NCI-H1105 treated with DMSO at 0.1 percent for 48 hours (cell line): ENCODE measurements at regions not wholly inside any gene's neighbourhood (a gene's known extent, or its start where the extent isn't known, plus 50 kb on each side); places are given as distances from the start of the nearest gene placed in this dataset.
"Not testable (repeated sequence)": the region's sequence is repeated elsewhere in the genome, so short reads cannot be mapped to it uniquely, and the experiment has no call there.

Experiments
- DNase-seq: peaks from one replicate; lab custom pipeline; 2025; lab: John Stamatoyannopoulos, UW

DNA sequence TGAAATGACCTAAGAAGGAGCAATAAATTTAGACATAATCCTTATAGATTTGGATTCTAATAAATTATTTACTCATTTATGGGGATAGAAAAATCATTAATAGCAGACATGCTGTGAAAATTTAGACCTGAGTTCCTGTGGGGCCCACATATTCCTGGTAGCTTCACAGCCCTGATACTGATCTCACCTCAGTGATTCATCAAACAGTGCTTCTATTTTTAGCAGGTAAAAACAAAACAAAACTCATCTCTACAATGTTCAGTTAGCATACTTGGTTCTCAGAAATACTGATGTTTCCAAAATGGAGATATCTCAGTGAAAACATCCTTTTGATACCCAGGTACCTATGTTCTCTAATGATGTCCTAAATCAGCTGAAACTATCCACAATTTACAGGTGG lies 841.1 kb upstream of the SORCS1 start:
- no peak for DNase-seq

DNA sequence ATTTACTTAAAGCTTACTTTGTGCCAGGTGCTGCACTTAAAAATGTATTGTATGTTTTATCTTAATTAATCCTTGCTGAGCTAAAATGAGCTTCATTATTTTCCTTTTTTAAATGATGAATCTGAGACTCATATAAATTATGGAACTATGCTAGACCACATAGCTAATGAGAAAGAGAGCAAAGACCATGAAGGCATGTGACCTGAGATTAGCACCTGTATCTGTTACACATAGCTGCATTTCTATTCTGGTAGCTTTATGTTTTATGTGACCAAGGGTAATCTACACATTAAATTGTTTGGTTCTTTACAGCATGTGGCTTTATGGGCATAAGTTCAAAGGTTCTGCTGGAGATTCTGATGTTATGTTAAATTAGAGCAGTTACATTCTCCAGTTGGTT lies 839.1 kb upstream of the SORCS1 start:
- no peak for DNase-seq

DNA sequence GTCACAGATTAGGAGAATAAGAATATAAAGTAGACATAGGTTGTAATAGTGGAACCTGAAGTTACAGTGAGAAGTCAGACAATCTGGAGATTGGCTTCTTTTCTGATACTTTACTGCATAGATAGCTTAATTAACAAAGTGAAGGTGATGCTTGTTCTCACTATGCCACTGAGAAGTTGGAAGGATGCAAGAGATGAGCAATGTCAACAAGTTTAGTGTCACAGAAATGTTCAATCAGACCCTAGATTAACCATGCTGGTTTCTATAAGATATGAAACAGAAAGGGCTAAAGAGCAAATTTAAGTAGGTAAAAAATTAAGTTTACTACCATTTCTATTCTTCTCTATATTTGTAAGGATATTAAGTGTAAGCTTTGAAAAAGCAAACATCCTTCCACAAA lies 838.6 kb upstream of the SORCS1 start:
- DNase-seq, result no peak

DNA sequence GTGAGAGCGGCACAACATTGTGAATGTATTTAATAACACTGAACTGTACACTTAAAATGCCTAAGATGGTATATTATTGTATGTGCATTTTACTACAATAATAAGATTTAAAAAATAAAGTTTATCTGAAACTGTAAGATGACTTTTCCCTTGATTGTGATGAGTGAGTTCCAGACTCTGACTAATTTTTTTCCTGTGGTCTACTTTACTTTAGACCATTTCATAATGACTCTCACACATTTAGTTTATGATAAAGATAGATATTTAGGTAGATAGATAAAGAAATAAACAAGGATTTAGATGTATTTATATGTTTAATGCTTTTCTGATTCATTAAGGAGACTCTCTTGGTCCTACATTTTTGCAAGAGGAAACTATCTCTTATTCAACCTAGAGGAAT lies 835.9 kb upstream of the SORCS1 start:
- no peak for DNase-seq

DNA sequence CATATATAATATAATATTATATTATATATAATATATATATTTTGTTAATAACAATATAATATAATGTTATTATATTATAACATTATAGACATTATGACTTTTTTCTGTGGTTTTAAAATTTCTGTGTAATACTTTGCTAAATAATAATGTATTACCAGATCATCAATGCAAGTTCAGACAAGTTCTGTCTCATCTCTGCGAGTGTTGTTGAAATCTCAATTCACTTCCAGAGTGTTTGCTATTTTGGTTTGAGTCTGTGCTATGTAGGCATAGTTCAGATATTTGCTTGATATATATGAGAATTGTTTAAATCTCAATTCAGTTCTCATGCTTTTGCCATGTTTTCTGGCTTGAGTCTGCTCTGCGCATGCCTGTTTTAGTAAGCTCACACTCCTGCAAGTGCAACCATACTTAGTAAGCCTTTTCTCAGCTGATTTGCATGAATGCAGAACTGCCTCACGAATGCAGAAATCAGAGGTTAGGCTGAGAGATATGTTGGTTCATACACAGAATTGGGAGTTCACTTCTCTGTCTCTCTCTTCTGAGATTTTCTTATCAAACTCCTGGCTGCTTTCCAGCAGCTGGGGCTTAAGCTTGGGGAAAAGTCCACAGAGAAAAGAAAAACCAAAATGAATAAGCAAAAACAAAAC lies 830.2 kb upstream of the SORCS1 start:
- DNase-seq, result no peak

GRCh38 chr10:107986571-107986970 lies 822.1 kb upstream of the SORCS1 start:
- no peak for DNase-seq

- DNase-seq, result no peak
These were observed 820.1 kb upstream of the SORCS1 start for GRCh38 chr10:107984581-107984980.

GRCh38 chr10:107984149-107984548 lies 819.6 kb upstream of the SORCS1 start:
- no peak for DNase-seq

DNA sequence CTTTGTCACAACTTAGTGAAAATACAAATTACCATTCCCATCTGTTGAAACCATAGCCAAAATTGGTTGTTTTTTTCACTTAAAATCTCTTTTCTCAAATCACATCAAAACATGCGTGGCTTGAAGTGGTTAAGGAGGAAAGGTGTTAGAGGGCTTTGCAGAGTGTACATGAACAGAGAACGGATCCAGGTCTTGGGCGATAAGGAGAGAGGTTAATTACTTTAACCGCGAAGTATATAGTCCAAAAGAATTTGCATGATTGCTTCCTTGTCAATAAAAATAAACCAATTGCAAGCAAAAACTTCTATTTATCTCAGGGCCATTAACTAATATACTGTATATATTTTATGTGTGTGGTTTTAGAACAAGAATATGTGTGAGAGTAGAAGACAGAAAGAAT lies 813.9 kb upstream of the SORCS1 start:
- no peak for DNase-seq

DNA sequence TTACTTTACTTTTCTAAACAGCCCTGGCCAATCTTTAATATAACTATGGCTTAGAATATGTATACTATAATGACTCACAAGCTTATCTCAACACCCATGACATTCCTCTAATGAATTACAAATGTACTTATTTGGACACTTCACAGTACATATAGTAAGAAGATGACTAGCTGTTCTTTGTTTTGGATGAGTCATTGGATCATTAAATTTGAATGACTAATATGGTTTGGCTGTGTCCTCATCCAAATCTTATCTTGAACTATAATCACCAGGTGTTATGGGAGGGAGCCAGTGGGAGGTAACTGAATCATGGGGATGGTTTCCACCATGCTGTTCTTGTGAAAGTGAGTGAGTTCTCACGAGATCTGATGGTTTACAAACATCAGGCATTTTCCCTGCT lies 807.5 kb upstream of the SORCS1 start:
- no peak for DNase-seq

- no peak for DNase-seq
These were observed 806.9 kb upstream of the SORCS1 start for GRCh38 chr10:107971411-107971810.

- DNase-seq, result no peak
These were observed 806.0 kb upstream of the SORCS1 start for GRCh38 chr10:107970512-107970911.

GRCh38 chr10:107969936-107970335 lies 805.4 kb upstream of the SORCS1 start:
- no peak for DNase-seq

- no peak for DNase-seq
These were observed 802.3 kb upstream of the SORCS1 start for GRCh38 chr10:107966826-107967225.

DNA sequence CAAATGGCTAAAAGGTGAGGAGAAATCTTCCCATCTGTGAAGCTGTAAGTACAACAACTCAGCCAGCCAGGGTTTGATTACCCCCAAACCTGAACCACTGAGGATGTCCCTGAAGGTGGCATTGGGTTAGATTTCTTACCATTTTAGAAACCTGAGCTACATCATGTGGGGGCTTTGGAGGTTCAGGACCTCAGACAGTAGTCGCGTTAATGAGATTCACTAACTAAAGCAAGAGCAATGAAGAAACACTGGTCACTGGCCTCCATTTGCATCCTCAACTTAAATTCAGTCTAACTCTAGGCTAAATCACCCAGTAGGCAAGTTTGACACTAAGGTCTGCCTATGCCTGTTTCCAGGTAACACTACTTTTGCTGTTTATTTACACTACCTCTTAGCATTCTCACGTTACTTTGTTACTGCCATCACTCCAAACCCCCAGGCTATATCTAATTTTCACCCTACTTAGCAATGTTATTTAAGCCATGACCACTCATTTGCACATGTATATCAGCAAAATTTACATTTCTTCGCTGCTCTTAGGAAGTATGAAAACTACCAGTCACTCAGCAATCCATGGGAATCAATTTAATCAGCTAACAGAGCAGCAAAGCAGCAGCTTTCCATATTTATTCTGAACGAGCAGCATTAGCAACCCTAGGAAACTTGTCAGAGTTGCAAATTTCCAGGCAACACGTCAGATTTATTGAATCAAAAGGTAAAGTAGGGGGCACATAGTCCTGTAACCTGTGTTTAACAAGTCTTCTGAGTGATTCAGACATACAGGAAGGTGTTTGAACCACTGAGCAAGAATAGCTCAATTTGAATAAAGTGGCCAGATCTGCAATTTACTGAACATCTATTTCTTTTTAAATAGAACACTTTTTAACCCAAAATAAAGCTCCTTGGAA lies 788.4 kb upstream of the SORCS1 start:
- DNase-seq, result no peak

- not testable (repeated sequence) for DNase-seq
These were observed 786.0 kb upstream of the SORCS1 start for GRCh38 chr10:107950411-107951062.

GRCh38 chr10:107942826-107943225 lies 778.3 kb upstream of the SORCS1 start:
- no peak for DNase-seq

- DNase-seq, result no peak
These were observed 768.6 kb upstream of the SORCS1 start for GRCh38 chr10:107933076-107933475.

DNA sequence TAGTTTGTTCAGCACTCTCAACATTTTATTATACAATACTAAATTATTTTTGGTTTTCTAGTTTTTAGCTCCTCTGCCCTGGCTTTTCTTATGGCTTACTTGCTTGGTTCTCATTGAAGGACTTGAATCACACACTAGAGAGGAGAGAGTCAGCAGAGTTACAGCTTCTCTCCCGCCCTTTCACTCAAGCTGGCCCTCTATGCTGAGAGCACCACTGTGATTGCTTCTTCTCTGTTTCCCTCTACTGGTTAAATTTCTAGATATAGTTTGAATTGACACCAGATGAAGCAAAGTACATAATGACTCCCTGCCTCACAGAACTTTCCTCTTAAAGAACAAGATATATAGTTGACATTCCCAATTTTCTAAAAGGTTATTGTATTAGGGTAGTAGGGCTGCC lies 767.3 kb upstream of the SORCS1 start:
- DNase-seq, result no peak

- no peak for DNase-seq
These were observed 765.5 kb upstream of the SORCS1 start for GRCh38 chr10:107930037-107930436.

- no peak for DNase-seq
These were observed 760.0 kb upstream of the SORCS1 start for GRCh38 chr10:107924458-107924857.

DNA sequence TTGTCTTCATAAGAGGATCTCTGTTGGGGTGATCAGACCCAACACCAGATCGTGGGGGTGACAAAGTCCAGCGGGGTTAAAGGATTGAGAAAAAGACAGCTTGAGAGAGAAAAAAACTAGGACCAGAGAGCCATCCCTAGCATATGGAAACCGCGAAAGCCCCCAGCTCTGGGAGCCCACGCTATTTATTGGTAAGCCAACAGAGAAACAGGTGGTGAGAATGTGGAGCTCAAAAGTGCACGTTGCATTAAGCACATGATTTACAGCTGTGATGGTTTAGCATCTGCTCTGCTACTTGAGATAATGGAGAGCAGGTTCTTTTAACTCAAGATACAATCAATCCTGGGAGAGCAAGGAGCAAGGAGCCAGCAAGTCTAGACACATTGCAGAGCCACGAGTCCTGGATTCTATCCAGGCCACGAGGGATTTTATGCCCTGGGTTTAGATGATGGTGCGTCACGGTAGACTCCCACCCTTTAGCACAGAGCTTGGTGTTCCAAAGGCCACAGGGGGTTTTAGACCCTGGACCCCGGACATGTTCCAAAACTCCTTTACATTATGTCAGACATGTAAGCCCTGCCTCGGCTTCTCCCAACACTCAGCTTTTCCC lies 755.2 kb upstream of the SORCS1 start:
- no peak for DNase-seq

DNA sequence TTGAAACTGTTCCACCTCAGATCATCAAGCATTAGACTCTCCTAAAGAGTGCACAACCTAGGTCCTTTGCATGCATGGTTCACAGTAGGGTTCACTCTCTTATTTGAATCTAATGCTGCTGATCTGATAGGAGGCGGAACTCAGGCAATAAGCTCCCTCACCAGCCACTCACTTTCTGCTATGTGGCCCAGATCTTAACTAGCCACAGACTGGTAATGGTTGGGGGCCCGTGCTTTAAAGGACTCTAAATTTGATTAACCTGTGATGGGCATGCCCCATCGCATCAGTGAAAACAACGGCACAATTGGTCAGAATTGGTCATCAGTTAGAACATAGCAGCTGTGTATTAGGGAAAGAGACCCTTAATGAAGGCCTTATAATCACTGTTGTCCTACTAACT lies 753.7 kb upstream of the SORCS1 start:
- no peak for DNase-seq
